SK-N-SH (cell line): ENCODE measurements at regions not wholly inside any gene's neighbourhood (a gene's known extent, or its start where the extent isn't known, plus 50 kb on each side); places are given as distances from the start of the nearest gene placed in this dataset.

Experiments
- CTCF ChIA-PET: fragments of 300-600, 350-600 bp; formaldehyde crosslinking; extraction: SDS; loops from one replicate; lab custom pipeline; 2021; lab: Yijun Ruan, JAX
- POLR2A ChIA-PET: fragments of 350-600 bp; sonication (Branson Sonifier 250); formaldehyde crosslinking; extraction: SDS; loops from one replicate; lab custom pipeline; 2020; ENCODE audit warnings: antibody characterized with exemption, inconsistent platforms; lab: Yijun Ruan, JAX
- DNase-seq: peaks from one replicate; pipeline ENCODE4 v3.0.0; 2012
- H2AFZ ChIP-seq: fragments of 200-600 bp; sonication (generic); 2 replicates; pipeline ENCODE4 v1.8.1; 2016; ENCODE audit warnings: antibody characterized with exemption, mild to moderate bottlenecking, low read depth
- H3F3A ChIP-seq: fragments of 200-600 bp; sonication (generic); replicated peaks from 2 replicates; pipeline ENCODE3; 2016; ENCODE audit warnings: antibody characterized with exemption, mild to moderate bottlenecking; ENCODE audit not compliant: insufficient read depth
- H3K27ac ChIP-seq, 2 experiments: fragments of 200-500 bp in 1 of 2; fragments of 200-600 bp in 1 of 2; sonication (Bioruptor generic) in 1 of 2; sonication (generic), shearing (Covaris generic) in 1 of 2; 2 replicates each; pipeline versions ENCODE4 v1.5.1 to v1.6.1; 2014 to 2016; ENCODE audit warnings: low read depth in 2 of 2, inconsistent platforms in 1 of 2, low read length in 1 of 2, mild to moderate bottlenecking in 1 of 2, mixed read lengths in 1 of 2
- H3K27me3 ChIP-seq: fragments of 200-600 bp; sonication (generic), shearing (Covaris generic); 2 replicates; pipeline ENCODE4 v1.6.1; 2016; ENCODE audit warnings: mixed run types; ENCODE audit not compliant: insufficient read depth
- H3K36me3 ChIP-seq, 2 experiments: fragments of 200-500 bp in 1 of 2; fragments of 200-600 bp in 1 of 2; sonication (Bioruptor generic) in 1 of 2; sonication (generic) in 1 of 2; replicated peaks in 1 of 2; 2 replicates each; pipeline versions ENCODE3 to v1.5.1; 2014 to 2016; ENCODE audit warnings: low read length in 1 of 2, mild to moderate bottlenecking in 1 of 2; ENCODE audit not compliant: insufficient read depth in 2 of 2, control insufficient read depth in 1 of 2
- H3K4me1 ChIP-seq, 2 experiments: fragments of 200-500 bp in 1 of 2; fragments of 200-600 bp in 1 of 2; sonication (Bioruptor generic) in 1 of 2; sonication (generic), shearing (Covaris generic) in 1 of 2; 2 replicates each; pipeline versions ENCODE4 v1.5.1 to v1.6.1; 2014 to 2016; ENCODE audit warnings: low read depth in 1 of 2, low read length in 1 of 2, mixed run types in 1 of 2; ENCODE audit not compliant: insufficient read depth in 2 of 2, control insufficient read depth in 1 of 2
- H3K4me2 ChIP-seq: fragments of 200-600 bp; sonication (generic), shearing (Covaris generic); 2 replicates; pipeline ENCODE4 v1.6.1; 2017; ENCODE audit warnings: mixed run types
- H3K4me3 ChIP-seq, 2 experiments: fragments of 200-500 bp in 1 of 2; fragments of 200-600 bp in 1 of 2; sonication (Bioruptor generic) in 1 of 2; sonication (generic), shearing (Covaris generic) in 1 of 2; 2 replicates each; pipeline versions ENCODE4 v1.5.1 to v1.8.1; 2014 to 2016; ENCODE audit warnings: low read depth in 2 of 2, inconsistent platforms in 1 of 2, low read length in 1 of 2, mild to moderate bottlenecking in 1 of 2, mixed read lengths in 1 of 2, moderate library complexity in 1 of 2
- H3K79me2 ChIP-seq: fragments of 200-600 bp; sonication (generic); 2 replicates; pipeline ENCODE4 v1.8.1; 2017; ENCODE audit warnings: mild to moderate bottlenecking; ENCODE audit not compliant: insufficient read depth
- H3K9ac ChIP-seq: fragments of 200-600 bp; sonication (generic); 2 replicates; pipeline ENCODE4 v1.6.1; 2017; ENCODE audit warnings: mixed run types
- H3K9me2 ChIP-seq: fragments of 200-600 bp; sonication (generic); 2 replicates; pipeline ENCODE4 v1.6.1; 2017; ENCODE audit warnings: mixed run types
- H3K9me3 ChIP-seq: fragments of 200-600 bp; sonication (generic); 2 replicates; pipeline ENCODE4 v1.6.1; 2017; ENCODE audit warnings: mixed run types, mild to moderate bottlenecking, moderate library complexity
- H4K20me1 ChIP-seq: fragments of 200-600 bp; sonication (generic); 2 replicates; pipeline ENCODE4 v1.6.1; 2017; ENCODE audit warnings: mild to moderate bottlenecking, mixed run types; ENCODE audit not compliant: insufficient read depth
- CHD2 ChIP-seq: fragments of 150-350 bp; IDR thresholded peaks from 2 replicates; pipeline ENCODE4 v1.6.1; 2018; ENCODE audit warnings: low read length; ENCODE audit not compliant: partially characterized antibody
- CTCF ChIP-seq: fragments of 200-600 bp; sonication (generic); IDR thresholded peaks from 2 replicates; pipeline ENCODE4 v1.6.1; 2017; ENCODE audit warnings: antibody characterized with exemption, mild to moderate bottlenecking, moderate library complexity
- ELF1 ChIP-seq: IDR thresholded peaks from 2 replicates; pipeline ENCODE4 v1.4.0; 2012
- EP300 ChIP-seq, 2 experiments: IDR thresholded peaks; 2 replicates each; pipeline versions ENCODE4 v1.4.0 to v1.6.1; 2012; ENCODE audit warnings: borderline replicate concordance in 1 of 2, low read depth in 1 of 2, low read length in 1 of 2
- FOXJ3 ChIP-seq: sonication (generic); formaldehyde crosslinking; IDR thresholded peaks from 2 replicates; pipeline ENCODE4 v1.5.1; 2020; ENCODE audit warnings: mild to moderate bottlenecking, missing genetic modification reagents
- IRF3 ChIP-seq: fragments of 150-350 bp; IDR thresholded peaks from 2 replicates; pipeline ENCODE4 v1.6.1; 2016; ENCODE audit warnings: mild to moderate bottlenecking, low read depth, low read length
- JUND ChIP-seq: IDR thresholded peaks from 2 replicates; pipeline ENCODE4 v1.4.0; 2012
- NFIC ChIP-seq: IDR thresholded peaks from 2 replicates; pipeline ENCODE4 v1.4.0; 2012; ENCODE audit warnings: borderline replicate concordance
- NRF1 ChIP-seq: IDR thresholded peaks from 2 replicates; pipeline ENCODE4 v1.6.1; 2012; ENCODE audit warnings: low read depth, mild to moderate bottlenecking, low read length
- PBX3 ChIP-seq: IDR thresholded peaks from 2 replicates; pipeline ENCODE4; 2012
- POLR2AphosphoS5 ChIP-seq: IDR thresholded peaks from 2 replicates; pipeline ENCODE4 v1.6.1; 2012; ENCODE audit warnings: low read depth, low read length
- REST ChIP-seq: IDR thresholded peaks from 2 replicates; pipeline ENCODE4 v1.6.1; 2012; ENCODE audit warnings: mild to moderate bottlenecking, low read depth, low read length, moderate library complexity
- SIN3A ChIP-seq: IDR thresholded peaks from 2 replicates; pipeline ENCODE4 v1.6.1; 2012; ENCODE audit warnings: low read depth, mild to moderate bottlenecking, low read length, moderate library complexity, borderline replicate concordance
- TAF1 ChIP-seq: IDR thresholded peaks from 2 replicates; pipeline ENCODE4 v1.6.1; 2012; ENCODE audit warnings: low read depth, mild to moderate bottlenecking, low read length, moderate library complexity, borderline replicate concordance
- WGBS: methylation state at CpG from one replicate; pipeline ENCODE4 v1.1.6; 2017; ENCODE audit warnings: low lambda C conversion rate; 5-methylcytosine and 5-hydroxymethylcytosine counted together

GRCh38 chr3:148068466-148068865, 629.2 kb upstream of the AGTR1 start (continued):
- TF ChIP-seq CHD2, result no peak
- no peak for TF ChIP-seq NFIC
- no peak for TF ChIP-seq ELF1
- TF ChIP-seq NRF1, result no peak
- TF ChIP-seq, all 33 proteins: peak for 0

GRCh38 chr3:148070041-148070440, 627.7 kb upstream of the AGTR1 start:
- Histone ChIP-seq H3K9ac (no peak overlapping the region), H3K9me2 (peaks cover 5% of the 10 kb centered on the region; the same call in 1 of the 2 replicates), H3K4me3 (no peak overlapping the region), H3K27ac (no peak overlapping the region), H3K36me3 (no peaks in the 10 kb centered on the region), H4K20me1 (no peaks in the 10 kb centered on the region), H3K27me3 (no peaks in the 10 kb centered on the region), H3K9me3 (no peaks in the 10 kb centered on the region), H2AFZ (no peak overlapping the region), H3K4me1 (no peaks in the 10 kb centered on the region; a peak in 2 of 4 replicates), H3F3A (no peaks in the 10 kb centered on the region), H3K79me2 (no peaks in the 10 kb centered on the region), H3K4me2 (no peak overlapping the region)
- TF ChIP-seq EP300 (IDR thresholded peaks at IDR 0.05; ENCODE audit: borderline replicate concordance in 1 of 2, low read depth in 1 of 2, low read length in 1 of 2) (no peak), SIN3A (no peak), TAF1 (no peak), CTCF (no peak), JUND (no peak), POLR2AphosphoS5 (no peak), IRF3 (no peak), FOXJ3 (CRISPR knock-in tag) (no peak), REST (no peak), PBX3 (no peak)
- POLR2A ChIA-PET, result interaction anchor here (0.6 kb wide), 1 partner anchor 676 kb away, joined by 3 read pairs; no protein-coding TSS in a partner anchor
- WGBS, result 97% methylated on average over 3 of the region's 3 CpGs
- no peak for DNase-seq
- CTCF ChIA-PET, result no interaction called here
